RPMI8226 (cell line): ENCODE measurements at regions not wholly inside any gene's neighbourhood (a gene's known extent, or its start where the extent isn't known, plus 50 kb on each side); places are given as distances from the start of the nearest gene placed in this dataset.
"Not testable (repeated sequence)": the region's sequence is repeated elsewhere in the genome, so short reads cannot be mapped to it uniquely, and the experiment has no call there.

Experiments
- DNase-seq: peaks from one replicate; pipeline ENCODE4 v3.0.0-alpha.2; 2015

- DNase-seq: not testable (repeated sequence)
Measured at GRCh38 chr1:149279015-149279414, 175.7 kb upstream of the NBPF9 start.

- not testable (repeated sequence) for DNase-seq
Measured at GRCh38 chr1:149279512-149279911, 176.2 kb upstream of the NBPF9 start.

- not testable (repeated sequence) for DNase-seq
Measured at GRCh38 chr1:149284773-149285172, 181.4 kb upstream of the NBPF9 start.

GRCh38 chr1:149285205-149285604, 181.9 kb upstream of the NBPF9 start:
- not testable (repeated sequence) for DNase-seq

- DNase-seq: not testable (repeated sequence)
Measured at GRCh38 chr1:149285638-149286037, 182.3 kb upstream of the NBPF9 start.

- DNase-seq: not testable (repeated sequence)
Measured at GRCh38 chr1:149288580-149288979, 185.2 kb upstream of the NBPF9 start.

- not testable (repeated sequence) for DNase-seq
Measured at GRCh38 chr1:149300478-149301218, 174.2 kb upstream of the NBPF19 start.

GRCh38 chr1:149301282-149301681, 173.6 kb upstream of the NBPF19 start:
- not testable (repeated sequence) for DNase-seq

GRCh38 chr1:149304796-149305195, 170.0 kb upstream of the NBPF19 start:
- DNase-seq: not testable (repeated sequence)

GRCh38 chr1:149307640-149308039, 167.2 kb upstream of the NBPF19 start:
- DNase-seq: not testable (repeated sequence)

GRCh38 chr1:149314921-149315320, 159.9 kb upstream of the NBPF19 start:
- DNase-seq: not testable (repeated sequence)

- DNase-seq: not testable (repeated sequence)
Measured at GRCh38 chr1:149320971-149321731, 153.7 kb upstream of the NBPF19 start.

- not testable (repeated sequence) for DNase-seq
Measured at GRCh38 chr1:149321732-149322016, 153.2 kb upstream of the NBPF19 start.

GRCh38 chr1:149330081-149330335, 144.8 kb upstream of the NBPF19 start:
- DNase-seq: not testable (repeated sequence)

GRCh38 chr1:149336082-149336481, 138.8 kb upstream of the NBPF19 start:
- not testable (repeated sequence) for DNase-seq

- DNase-seq: not testable (repeated sequence)
Measured at GRCh38 chr1:149338221-149338691, 136.6 kb upstream of the NBPF19 start.

- DNase-seq: not testable (repeated sequence)
Measured at GRCh38 chr1:149338698-149339097, 136.1 kb upstream of the NBPF19 start.

GRCh38 chr1:149349448-149349847, 125.4 kb upstream of the NBPF19 start:
- not testable (repeated sequence) for DNase-seq

GRCh38 chr1:149352205-149352604, 122.6 kb upstream of the NBPF19 start:
- not testable (repeated sequence) for DNase-seq

- DNase-seq: not testable (repeated sequence)
Measured at GRCh38 chr1:149354579-149354978, 120.3 kb upstream of the NBPF19 start.

- not testable (repeated sequence) for DNase-seq
Measured at GRCh38 chr1:149355748-149356147, 119.1 kb upstream of the NBPF19 start.

GRCh38 chr1:149356152-149356551, 118.7 kb upstream of the NBPF19 start:
- DNase-seq: not testable (repeated sequence)

- DNase-seq: not testable (repeated sequence)
Measured at GRCh38 chr1:149360351-149360750, 114.5 kb upstream of the NBPF19 start.

- not testable (repeated sequence) for DNase-seq
Measured at GRCh38 chr1:149361310-149361709, 113.5 kb upstream of the NBPF19 start.
